Suprapubic skin (tissue), 4 donors: ENCODE measurements at regions not wholly inside any gene's neighbourhood (a gene's known extent, or its start where the extent isn't known, plus 50 kb on each side); places are given as distances from the start of the nearest gene placed in this dataset.

Source experiments
- EP300 ChIP-seq: sonication (generic); formaldehyde crosslinking; IDR thresholded peaks from one replicate; pipeline ENCODE4 v1.6.1; 2017; ENCODE audit warnings: antibody characterized with exemption
- POLR2A ChIP-seq, 2 donors: fragments of 450-650 bp; IDR thresholded peaks; one replicate each; pipeline ENCODE4 v1.6.1; 2017; ENCODE audit warnings: antibody characterized with exemption in 2 of 2, mild to moderate bottlenecking in 2 of 2, moderate library complexity in 2 of 2
- POLR2AphosphoS5 ChIP-seq, 3 donors: sonication (generic); formaldehyde crosslinking; IDR thresholded peaks; one replicate each; pipeline ENCODE4 v1.6.1; 2017; ENCODE audit warnings: antibody characterized with exemption in 3 of 3
- TF ChIP-seq, protein P1 (sequence below), 2 donors: fragments of 200-600 bp in 1 of 2; fragments of 450-650 bp in 1 of 2; sonication (generic) in 1 of 2; IDR thresholded peaks; one replicate each; pipeline ENCODE4 v1.5.1; 2016 to 2019; ENCODE audit warnings: antibody characterized with exemption in 2 of 2, mild to moderate bottlenecking in 1 of 2, moderate library complexity in 1 of 2

DNA sequence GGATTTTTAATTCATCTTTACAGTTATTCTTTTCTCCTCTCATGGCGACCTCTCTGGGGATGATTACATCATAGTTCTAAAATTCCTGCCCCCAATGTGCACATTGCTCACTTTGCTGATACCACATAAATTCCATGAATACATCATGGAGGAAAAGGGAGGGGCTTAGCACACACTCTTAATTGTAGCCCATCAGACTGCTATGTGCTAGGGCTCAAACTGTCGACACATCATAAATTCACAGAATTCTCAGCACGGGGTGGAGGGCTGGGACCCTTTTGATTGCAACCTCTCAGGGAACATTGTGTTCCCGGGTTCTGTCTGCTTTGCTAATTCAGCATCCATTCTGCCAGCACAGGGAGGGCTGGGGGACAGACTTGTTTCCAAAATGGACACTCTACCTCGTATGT, 592.9 kb downstream of the BCOR start:
- no peak for TF ChIP-seq POLR2AphosphoS5 (IDR thresholded peaks at IDR 0.05)
- TF ChIP-seq, protein P1, sequence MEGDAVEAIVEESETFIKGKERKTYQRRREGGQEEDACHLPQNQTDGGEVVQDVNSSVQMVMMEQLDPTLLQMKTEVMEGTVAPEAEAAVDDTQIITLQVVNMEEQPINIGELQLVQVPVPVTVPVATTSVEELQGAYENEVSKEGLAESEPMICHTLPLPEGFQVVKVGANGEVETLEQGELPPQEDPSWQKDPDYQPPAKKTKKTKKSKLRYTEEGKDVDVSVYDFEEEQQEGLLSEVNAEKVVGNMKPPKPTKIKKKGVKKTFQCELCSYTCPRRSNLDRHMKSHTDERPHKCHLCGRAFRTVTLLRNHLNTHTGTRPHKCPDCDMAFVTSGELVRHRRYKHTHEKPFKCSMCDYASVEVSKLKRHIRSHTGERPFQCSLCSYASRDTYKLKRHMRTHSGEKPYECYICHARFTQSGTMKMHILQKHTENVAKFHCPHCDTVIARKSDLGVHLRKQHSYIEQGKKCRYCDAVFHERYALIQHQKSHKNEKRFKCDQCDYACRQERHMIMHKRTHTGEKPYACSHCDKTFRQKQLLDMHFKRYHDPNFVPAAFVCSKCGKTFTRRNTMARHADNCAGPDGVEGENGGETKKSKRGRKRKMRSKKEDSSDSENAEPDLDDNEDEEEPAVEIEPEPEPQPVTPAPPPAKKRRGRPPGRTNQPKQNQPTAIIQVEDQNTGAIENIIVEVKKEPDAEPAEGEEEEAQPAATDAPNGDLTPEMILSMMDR (IDR thresholded peaks at IDR 0.05), result no peak
- no peak for TF ChIP-seq POLR2A (IDR thresholded peaks at IDR 0.05)
- TF ChIP-seq EP300, result no peak
